ENCODE measurements at regions not wholly inside any gene's neighbourhood (a gene's known extent, or its start where the extent isn't known, plus 50 kb on each side); places are given as distances from the start of the nearest gene placed in this dataset.

- no peak for DNase-seq (ENCODE audit: low spot score)
- CTCF ChIA-PET = interaction anchor here (0.7 kb wide), 1 partner anchor 14 kb away, joined by 9 read pairs; no protein-coding TSS in a partner anchor
- no peak for TF ChIP-seq CTCF (conservative IDR thresholded peaks at IDR 0.05; ENCODE audit: low read depth)
- H3K27ac ChIP-seq = no peak overlapping the region
- POLR2A ChIA-PET (ENCODE audit: low non-redundant PET) = no interaction called here
These were observed 108.9 kb downstream of the CRYAA start for GRCh38 chr21:43277481-43278351.

- TF ChIP-seq CTCF (conservative IDR thresholded peaks at IDR 0.05; ENCODE audit: low read depth) = no peak
- CTCF ChIA-PET = no interaction called here
- no peak overlapping the region for H3K27ac ChIP-seq
- DNase-seq (ENCODE audit: low spot score) = no peak
- POLR2A ChIA-PET (ENCODE audit: low non-redundant PET) = no interaction called here
These were observed 108.0 kb downstream of the CRYAA start for GRCh38 chr21:43276811-43277210.

GRCh38 chr21:43275421-43276211 is 106.8 kb downstream of the CRYAA start:
- TF ChIP-seq CTCF (conservative IDR thresholded peaks at IDR 0.05; ENCODE audit: low read depth) = no peak
- H3K27ac ChIP-seq = no peak overlapping the region
- ChIA-PET CTCF (no interaction called here), POLR2A (ENCODE audit: low non-redundant PET) (no interaction called here)
- no peak for DNase-seq (ENCODE audit: low spot score)

- CTCF ChIA-PET = no interaction called here
These were observed 106.1 kb downstream of the CRYAA start for GRCh38 chr21:43274946-43275310.

GRCh38 chr21:43274022-43274945 is 105.5 kb downstream of the CRYAA start:
- CTCF ChIA-PET = no interaction called here

More at GRCh38 chr21:43274946-43275310, 106.1 kb downstream of the CRYAA start:
- POLR2A ChIA-PET (ENCODE audit: low non-redundant PET) = no interaction called here
- no peak for DNase-seq (ENCODE audit: low spot score)
- TF ChIP-seq CTCF (conservative IDR thresholded peaks at IDR 0.05; ENCODE audit: low read depth) = no peak
- no peak overlapping the region for H3K27ac ChIP-seq

More at GRCh38 chr21:43274022-43274945, 105.5 kb downstream of the CRYAA start:
- H3K27ac ChIP-seq = no peak overlapping the region
- POLR2A ChIA-PET (ENCODE audit: low non-redundant PET) = no interaction called here
- DNase-seq (ENCODE audit: low spot score) = no peak
- TF ChIP-seq CTCF (conservative IDR thresholded peaks at IDR 0.05; ENCODE audit: low read depth) = no peak

Measured in RWPE1 (cell line).